Upper lobe of left lung (tissue), 4 donors: ENCODE measurements at regions not wholly inside any gene's neighbourhood (a gene's known extent, or its start where the extent isn't known, plus 50 kb on each side); places are given as distances from the start of the nearest gene placed in this dataset.

Experiments used
- POLR2AphosphoS5 ChIP-seq, 2 donors: sonication (generic); formaldehyde crosslinking; IDR thresholded peaks; one replicate each; pipeline ENCODE4 v1.5.1; 2017; ENCODE audit warnings: antibody characterized with exemption in 2 of 2
- TF ChIP-seq, protein P1 (sequence below), 6 experiments: fragments of 450-650 bp in 4 of 6; fragments of 200-600 bp in 2 of 6; sonication (generic) in 2 of 6; IDR thresholded peaks; one replicate each; pipeline ENCODE4 v1.5.1; 2016 to 2019; ENCODE audit warnings: antibody characterized with exemption in 6 of 6

DNA sequence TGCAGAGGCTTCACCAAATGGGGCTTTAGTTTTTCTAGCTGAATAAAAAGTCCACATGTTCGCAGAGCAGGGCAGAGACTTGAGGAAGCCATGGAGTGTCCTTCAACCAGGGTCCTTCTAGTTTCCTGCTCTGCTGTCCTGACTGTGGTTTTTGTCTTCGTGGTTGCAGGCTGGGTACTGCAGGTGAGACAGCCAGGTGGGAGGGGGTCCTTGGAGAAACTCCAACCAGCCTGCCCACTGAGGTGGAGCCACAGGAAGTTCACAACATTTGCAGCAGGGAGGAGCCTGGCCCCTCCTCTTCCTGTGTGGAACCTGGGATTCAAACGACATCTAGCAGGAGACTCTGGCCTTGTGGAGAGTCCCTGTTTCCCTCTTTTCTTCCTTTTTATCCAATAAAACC lies 68.8 kb upstream of the MYLIP start:
- TF ChIP-seq POLR2AphosphoS5 (IDR thresholded peaks at IDR 0.05): no peak
- TF ChIP-seq, protein P1, sequence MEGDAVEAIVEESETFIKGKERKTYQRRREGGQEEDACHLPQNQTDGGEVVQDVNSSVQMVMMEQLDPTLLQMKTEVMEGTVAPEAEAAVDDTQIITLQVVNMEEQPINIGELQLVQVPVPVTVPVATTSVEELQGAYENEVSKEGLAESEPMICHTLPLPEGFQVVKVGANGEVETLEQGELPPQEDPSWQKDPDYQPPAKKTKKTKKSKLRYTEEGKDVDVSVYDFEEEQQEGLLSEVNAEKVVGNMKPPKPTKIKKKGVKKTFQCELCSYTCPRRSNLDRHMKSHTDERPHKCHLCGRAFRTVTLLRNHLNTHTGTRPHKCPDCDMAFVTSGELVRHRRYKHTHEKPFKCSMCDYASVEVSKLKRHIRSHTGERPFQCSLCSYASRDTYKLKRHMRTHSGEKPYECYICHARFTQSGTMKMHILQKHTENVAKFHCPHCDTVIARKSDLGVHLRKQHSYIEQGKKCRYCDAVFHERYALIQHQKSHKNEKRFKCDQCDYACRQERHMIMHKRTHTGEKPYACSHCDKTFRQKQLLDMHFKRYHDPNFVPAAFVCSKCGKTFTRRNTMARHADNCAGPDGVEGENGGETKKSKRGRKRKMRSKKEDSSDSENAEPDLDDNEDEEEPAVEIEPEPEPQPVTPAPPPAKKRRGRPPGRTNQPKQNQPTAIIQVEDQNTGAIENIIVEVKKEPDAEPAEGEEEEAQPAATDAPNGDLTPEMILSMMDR (IDR thresholded peaks at IDR 0.05): no peak
